NCI-H146 (cell line): ENCODE measurements at regions not wholly inside any gene's neighbourhood (a gene's known extent, or its start where the extent isn't known, plus 50 kb on each side); places are given as distances from the start of the nearest gene placed in this dataset.

Experiments
- DNase-seq: peaks from one replicate; lab custom pipeline; 2025; lab: John Stamatoyannopoulos, UW

DNA sequence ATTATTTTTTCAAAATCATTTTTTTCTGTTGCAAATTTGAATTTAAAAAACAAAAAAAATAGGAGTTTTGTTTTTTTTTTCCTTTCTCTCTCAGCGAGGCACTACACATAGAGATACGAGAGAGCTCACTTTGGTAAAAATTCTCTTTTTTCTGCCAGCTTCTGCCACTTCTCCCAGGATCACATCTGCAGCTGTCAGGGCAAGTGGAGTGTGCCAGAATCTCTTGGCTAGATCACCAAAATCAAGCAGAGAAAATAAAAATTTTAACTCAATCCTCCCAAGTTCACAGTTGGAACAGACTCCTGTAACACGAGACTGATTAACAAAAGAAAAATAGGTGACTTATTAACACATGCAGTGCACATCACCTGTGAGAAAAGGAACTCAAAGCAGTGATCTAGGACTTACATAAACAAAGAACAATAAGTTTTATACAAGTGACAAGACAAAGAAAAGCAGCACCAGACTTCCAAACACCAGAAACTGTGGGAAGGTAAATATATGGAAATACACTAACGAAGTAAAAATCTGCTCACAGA, 213.2 kb upstream of the ZFP42 start:
- no peak for DNase-seq

DNA sequence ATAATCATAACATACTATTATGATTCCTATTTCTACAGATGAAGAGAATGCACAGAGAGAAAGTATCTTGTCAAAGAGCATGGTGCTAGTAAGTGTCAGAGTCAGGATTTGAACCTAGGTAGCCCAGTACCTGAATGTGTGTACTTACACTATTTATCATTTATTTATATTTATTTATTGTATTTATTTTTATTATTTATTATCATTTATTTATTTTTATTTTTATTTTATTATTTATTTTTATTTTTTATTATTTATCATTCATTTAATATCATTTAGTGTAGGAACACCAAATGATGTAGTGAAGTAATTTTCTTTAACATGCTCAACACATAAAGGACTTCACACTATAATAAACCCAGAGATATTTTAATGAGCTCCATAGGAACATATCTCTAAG, 209.4 kb upstream of the ZFP42 start:
- DNase-seq: no peak

DNA sequence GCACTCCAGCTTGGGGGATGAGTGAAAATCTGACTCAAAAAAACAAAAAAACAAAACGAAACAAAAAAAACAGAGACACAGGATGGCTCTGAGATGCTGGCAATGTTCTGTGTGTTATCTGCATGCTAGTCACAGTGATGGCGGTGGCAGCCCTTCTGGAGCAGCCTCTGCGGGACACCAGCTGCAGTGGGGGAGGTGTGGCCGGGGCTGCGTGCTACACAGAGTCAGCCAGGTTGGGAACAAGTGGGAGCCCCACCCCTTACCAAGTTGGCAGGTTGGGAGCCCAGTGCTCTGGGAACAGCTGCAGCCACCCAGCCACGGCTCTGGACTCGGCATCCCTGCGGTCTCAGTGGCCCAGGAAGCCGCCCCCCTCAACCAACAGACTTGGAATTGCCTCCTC, 206.5 kb upstream of the ZFP42 start:
- no peak for DNase-seq

DNA sequence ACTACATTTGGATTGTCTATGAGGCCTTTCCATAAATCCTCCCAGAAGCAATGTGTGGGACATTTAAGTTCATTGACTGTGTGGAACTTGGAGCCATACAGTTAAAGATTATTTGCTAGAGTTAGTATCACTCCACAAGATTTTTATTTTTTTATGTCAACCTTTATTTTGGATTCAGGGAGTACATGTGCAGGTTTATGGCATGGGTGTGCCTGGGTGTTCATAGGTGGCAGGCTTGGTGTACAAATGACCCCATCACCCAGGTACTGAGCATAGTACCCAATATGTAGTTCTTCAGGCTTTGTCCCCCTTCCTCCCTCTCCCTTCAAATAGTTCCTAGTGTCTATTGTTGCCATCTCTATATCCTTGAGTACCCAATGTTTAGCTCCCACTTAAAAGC, 199.8 kb upstream of the ZFP42 start:
- DNase-seq: no peak

DNA sequence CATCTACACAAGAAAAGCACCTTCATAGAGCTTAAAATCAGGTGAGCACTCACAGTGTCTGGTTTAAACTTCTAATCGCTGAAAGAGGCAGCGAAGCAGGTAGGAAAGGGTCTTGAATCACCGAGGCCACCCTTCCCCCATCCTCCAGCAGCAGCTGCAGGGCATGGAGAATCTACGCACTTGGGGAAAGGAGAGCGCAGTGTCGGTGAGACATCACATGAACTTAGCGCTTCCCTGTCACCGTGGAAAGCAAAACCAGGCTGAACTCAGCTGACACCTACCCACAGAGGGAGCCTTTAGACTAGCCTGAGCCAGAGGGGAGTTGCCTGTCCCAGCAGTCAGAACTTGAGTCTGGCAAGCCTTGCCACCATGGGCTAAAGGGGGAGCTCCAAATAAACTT, 197.2 kb upstream of the ZFP42 start:
- no peak for DNase-seq

DNA sequence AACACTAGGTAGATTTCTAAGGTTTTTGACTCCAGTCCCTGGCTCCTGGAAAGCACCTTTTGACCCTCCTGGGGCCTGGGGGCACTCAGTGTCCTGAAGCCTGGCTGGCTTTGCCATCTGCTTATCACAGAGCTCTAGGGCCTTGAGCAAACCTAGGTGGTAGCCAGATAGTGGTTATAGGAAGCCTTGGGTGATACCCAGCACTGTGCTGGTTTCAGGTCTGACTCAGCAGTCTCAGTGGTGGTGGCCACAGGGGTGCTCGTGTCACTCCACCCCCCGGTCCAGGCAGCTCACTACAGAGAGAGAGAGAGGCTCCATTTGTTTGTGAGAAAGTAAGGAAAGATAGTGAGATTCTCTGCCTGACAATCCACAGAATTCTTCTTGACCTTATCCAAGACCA, 195.8 kb upstream of the ZFP42 start:
- DNase-seq: no peak

DNA sequence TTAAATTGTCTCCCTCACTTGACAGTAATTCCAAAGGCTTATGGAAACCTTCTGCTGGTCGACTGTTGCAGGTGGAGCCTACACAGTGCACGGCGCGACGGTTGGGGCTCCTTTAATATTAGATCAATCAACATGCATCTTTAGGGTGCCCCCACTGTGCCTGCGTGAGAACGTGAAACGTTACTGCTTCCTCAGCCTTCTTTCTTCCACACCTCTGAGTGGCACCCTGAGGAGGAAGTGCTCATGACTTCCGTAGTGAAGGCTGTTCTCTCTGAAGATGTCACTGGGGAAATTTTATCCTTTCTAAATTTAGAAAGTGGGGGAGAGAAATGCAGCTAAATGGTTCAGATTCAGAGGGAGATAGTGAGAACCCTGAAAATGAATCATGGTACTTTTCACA, 184.0 kb upstream of the ZFP42 start:
- DNase-seq: no peak

DNA sequence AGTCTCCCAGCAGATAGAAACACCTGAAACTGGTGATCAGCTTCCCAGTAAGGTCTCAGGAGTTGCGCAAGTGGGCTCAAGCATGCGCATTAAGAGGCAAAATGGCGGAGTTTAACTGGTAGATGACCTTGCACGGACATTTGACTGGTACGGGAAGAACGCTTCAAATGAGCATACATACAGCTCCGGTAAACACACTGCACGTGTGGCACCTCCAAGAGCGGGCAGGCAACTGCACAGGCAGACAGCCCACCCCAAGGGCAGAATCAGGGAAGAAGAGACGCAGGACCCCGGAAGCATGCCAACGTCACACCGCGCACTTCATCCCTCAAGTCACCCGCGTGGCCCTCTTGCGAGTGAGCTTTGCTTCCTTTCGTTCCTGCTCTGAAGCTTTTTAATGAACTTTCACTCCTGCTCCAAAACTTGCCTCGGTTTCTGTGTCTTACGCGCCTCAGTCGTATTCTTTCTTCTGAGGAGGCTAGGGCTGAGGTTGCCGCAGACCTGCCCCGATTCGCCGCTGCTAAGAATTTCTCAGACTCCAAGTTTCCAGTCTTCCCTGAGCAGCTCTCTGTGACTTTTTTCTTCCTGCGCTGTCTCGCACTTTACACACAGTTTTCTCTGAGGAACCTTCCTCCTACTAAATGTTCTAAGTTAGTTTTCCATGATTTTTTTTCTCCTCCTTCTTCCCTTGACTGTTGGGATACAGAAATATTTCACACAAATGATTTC, 180.7 kb upstream of the ZFP42 start:
- DNase-seq: no peak

DNA sequence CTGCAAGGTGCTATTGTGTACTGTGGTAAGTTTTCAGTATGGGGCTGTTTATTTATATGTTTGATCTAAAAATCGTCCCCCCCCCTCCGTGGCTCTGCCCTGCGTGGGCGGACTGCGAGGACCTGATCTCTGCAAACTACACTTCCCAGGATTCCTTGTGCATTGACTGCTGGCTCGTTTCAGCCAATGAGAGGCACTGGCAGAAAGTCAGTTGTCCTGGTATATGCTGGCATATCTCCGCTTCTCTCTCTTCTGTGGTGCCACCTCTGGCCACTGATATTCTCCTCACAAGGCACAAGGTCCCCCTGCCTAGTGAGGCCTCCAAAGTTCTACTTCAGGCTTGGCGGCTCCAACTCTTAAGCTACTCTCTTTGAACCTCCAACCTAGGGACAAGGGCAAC, 168.8 kb upstream of the ZFP42 start:
- no peak for DNase-seq

DNA sequence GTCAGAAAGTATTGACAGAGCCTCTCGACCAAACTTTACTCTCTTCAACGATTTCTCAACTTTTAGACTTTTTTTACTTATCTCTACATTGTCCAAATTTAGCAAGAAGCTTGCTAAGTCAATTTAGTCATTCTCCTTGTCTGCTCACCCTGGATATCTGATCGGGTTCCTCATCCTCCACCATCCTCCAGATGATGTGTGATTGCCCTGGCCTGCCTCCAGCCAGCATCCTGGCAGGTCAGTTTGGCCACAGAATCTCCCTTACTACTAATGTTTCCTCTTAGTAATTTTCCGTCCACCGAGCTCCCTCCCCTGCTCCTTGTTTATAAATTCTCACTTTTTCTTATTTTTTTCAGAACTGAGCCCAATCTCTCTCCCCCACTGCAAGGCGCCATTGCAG, 167.9 kb upstream of the ZFP42 start:
- DNase-seq: no peak

DNA sequence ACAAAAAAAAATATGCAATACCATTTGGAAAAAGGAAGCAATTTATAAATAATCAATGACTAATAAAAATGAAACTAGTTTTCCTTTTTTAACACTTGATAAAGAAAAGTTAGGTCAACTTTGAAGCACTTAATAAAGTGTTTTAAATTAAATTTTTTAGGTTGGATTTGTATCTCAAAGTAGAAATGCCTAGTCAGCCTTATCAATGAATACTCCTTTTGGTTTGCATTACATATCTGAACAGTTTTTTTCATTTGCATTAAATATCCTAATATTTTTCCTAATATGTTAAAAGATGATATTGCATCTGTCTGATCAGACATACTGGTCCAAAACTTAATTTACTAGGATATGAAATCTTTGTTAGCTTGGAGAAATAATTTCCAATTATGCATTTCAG, 155.8 kb upstream of the ZFP42 start:
- DNase-seq: no peak

DNA sequence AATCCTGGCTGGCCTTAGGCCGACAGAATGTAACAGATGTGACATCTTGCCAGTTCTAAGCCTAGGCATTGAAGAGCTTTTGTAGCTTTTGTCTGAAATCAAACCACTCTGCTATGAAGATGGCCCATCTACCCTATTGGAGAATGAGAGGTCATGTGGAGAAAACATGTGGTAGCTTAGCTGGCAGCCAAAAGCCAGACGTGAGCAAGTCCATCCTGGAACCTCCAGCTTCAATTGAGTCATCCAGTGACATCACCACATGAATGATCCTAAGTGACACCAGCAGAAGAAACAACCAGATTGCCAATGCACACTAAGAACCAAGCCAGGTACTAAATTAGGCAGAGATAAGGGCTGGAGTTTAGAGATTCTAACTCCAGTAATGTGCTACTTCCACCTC, 154.8 kb upstream of the ZFP42 start:
- no peak for DNase-seq

DNA sequence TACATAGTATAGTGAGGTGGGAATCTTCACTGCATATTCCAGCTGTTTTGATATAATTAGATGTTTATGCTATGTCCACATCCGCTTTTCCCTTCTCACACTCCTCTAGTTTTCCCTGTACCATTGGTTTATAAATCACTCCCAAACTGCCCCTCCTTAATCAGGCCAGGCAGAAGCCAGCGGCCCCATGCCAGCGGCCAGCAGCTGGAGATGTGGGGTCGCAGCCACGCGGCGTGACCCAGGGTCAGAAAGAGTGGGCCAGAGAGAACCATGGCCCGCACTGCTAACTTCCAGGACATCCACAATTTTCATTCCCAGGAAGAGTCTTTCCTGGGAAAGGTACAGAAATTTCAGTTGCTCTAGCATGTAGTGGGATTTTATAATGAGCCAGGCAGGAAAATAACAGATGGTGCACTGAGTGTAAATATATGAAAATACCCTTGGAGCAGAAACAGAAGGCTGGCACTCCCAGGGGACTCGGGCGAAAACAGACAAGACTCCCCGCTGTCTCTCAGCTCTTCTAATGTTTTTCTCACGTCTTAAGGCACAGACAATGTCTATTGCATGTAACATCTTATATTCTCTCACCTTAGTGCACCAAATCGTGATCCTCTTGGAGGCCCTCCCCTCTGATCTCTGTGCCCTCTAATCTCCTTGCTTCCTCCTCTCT, 145.9 kb upstream of the ZFP42 start:
- DNase-seq: no peak

DNA sequence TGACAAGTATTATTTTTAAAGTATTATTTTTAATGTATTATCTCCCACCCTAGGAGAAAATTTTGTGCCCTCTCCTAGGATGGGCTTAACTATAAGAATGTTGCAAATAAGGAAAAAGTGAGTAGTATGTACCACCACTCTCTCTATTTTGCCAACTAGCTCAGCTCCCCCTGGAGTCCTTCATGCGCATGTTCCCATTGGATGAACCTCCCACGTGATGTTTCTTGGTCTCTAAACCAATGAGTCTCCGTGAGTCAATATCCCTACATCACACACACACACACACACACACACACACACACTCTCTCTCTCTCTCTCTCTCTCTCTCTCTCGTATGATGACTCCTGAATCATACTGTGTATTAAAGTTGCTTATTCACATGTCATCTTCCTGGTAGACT, 129.7 kb upstream of the ZFP42 start:
- no peak for DNase-seq

DNA sequence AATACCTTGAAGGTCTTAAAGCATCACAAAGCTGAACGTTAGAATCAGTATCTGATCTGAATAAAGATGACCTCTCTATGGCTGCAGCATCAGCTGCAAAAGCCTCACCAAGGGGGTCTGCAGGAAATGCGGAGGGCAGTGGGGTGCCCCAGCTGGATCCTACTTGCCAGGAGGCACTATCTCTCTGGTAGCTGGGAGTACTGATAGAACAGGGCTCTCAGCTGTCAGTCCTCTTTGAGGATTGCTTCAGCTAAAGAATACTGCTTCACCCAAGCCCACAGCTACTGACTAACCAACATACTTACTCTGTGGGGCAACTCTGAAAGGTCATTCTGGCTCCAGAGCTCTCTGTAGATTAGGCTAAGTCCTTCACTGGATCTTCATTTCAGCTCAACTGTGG, 112.5 kb upstream of the ZFP42 start:
- DNase-seq: no peak

DNA sequence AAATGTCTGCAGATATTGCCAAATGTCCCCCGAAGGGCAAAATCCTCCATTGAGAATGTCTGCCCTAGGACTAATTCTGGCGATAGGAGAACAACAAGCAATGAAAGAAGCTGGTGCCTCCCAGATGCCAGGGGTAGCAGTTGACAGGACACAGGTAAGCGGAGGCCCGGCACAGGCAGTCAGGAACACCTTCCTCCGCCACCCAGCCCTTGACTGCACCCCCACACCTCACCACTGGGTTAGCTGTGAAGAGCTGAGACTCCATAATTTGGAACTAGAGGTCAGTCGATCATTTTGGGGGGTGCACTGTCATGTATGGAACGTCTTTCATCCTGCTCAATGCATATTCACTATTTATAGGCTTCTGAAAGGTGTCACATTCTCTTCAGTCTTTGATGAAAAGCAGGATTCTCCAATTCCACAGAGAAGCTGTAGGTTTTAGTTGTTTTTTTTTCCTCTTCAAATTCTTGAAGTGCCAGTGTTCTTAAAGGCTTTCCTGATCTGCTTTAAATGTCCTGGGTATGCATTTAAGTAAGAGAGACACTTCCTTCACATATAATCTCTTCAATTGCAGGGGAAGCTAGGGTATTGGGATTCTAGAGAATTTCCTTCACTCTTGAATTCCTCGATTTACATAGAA, 111.6 kb upstream of the ZFP42 start:
- DNase-seq: no peak

DNA sequence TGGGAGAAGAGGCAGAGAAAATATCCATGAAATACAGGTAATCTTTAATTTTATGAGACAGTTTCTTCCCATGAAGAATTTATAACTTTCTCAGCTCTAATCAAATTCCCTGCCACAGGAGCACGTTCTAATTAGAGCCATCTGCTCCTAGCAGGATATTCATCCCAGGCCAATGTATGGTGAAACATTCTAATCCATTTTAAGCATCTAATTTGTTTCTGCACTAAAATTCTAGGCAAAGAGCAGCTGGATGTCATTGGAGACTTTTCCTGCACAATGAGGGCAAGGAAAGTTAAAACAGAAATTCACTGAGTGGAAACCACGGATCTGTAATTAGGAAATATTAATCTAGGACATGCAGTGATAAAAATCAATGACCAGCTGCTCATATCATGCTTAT, 107.7 kb upstream of the ZFP42 start:
- no peak for DNase-seq

DNA sequence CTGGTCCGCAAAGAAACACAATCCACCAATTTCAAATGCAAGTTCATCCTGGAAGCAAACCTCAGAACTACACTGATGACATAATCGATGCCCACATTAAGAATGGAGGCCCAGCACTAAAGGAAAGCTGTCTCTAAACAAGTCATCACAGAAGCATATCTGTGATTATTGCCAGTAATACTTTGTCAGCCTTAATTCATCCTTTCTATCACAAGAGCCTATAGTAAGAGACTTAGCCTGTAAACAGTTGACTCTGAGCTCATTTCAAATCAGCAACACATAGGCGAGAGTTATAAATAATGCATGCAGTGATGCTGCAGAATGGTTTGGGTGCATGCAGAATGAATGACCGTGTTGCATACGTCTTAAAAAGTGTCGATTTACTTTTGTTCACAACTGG, 105.9 kb upstream of the ZFP42 start:
- no peak for DNase-seq

DNA sequence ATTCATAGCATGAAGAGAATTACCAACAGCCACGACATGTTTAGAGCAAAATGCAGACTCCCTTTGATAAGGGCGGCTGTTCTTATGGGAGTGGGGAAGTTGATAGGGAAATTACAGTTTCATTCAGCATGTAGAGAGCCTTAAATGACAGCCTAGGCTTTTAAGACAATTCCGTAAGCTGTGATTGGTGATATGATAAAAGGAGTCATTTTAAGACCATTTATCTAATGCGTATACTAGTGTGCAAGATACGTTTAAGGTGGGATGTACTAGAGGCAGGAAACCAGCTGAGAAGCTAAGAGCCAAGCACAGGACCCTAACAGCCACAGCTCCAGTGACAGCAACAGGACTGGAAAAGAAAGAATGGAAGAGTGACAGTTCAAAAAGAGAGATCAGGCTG, 102.2 kb upstream of the ZFP42 start:
- DNase-seq: no peak

DNA sequence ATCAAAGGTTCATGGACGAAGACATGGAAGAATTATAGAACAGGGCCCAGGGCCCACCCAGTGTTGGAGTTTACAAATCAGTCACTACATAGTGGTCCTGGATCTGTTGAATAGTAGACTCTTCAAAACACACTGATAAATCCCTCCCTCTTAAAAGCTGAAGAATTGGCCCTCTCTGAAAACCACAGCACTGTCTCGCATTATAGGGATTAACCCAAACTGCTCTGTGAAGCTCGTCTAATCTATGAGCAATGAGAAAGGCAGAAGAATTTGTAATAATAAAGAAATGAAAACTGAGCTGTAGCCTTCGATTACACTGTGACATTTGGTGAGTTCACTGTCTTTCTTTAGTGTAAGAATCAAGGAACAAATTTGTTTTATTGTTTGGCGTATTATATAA, 92.5 kb upstream of the ZFP42 start:
- no peak for DNase-seq

DNA sequence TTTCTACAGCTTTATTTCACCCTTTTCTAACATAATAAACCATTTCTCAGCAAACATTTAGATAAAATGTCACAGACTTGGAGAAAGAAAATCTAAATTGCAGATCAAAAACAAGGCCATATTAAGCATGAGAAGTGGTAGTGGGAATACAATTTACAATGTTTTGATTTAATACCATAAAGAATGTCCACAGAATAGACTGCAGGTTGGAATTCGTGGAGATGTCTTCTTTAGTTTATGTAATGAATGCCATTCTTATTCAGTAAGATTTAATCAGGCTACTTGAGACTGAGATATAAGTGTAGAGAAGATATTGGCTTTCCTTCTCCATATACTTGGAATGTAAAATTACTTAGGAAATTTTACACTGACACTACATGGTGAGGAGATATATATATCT, 91.9 kb upstream of the ZFP42 start:
- DNase-seq: no peak

DNA sequence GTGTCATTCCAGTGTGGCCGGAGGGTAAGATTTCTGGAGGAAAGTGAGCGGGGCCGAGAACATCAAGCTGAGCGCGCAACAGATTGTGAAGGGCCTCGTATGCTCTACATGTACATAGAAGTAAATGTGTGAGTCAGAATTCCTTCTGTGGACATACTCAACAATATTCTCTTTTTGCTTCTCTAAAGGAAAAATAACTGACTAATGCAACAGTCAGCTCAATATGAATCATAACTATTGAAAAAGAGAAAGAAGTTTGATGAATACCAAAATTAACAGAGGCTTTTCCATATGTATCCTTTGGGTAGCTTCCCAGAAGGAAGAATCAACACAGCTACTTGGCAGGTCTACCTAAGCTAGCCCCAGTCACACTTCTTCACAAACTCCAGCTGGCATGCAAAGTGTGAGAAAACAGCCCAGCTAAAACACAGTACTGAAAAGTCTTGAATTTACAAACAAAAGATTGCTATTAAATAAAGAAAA, 87.5 kb upstream of the ZFP42 start:
- DNase-seq: no peak

DNA sequence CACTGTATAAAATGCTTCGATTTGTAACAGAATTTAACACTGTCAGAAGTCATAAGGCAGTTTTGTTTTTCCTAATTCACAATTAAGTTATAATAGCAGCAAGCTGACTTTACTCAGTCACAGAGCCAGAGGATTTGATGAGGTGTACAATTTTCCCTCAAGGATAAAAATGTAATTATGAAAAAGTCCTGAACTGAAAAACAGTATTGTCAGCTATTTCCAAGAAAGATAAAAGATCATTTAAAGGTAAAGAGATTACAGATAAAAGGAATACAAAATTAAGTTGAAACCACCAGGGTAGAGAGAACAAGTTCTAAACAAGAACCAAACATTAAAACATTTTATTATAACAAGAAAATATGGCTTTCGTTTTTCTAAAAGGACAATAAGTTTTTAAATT, 86.8 kb upstream of the ZFP42 start:
- no peak for DNase-seq
